ENCODE measurements at regions not wholly inside any gene's neighbourhood (a gene's known extent, or its start where the extent isn't known, plus 50 kb on each side); places are given as distances from the start of the nearest gene placed in this dataset.

- Histone ChIP-seq H4K91ac (replicated peaks; ENCODE audit: insufficient read length, low read length) (no peak overlapping the region), H3K4ac (replicated peaks; ENCODE audit: insufficient read length, low read depth, low read length) (no peak overlapping the region), H3K23me2 (ENCODE audit: low read depth, low read length) (no peaks in the 10 kb centered on the region), H3K14ac (ENCODE audit: insufficient read length) (no peak overlapping the region), H3K79me2 (ENCODE audit: control insufficient read depth in 1 of 2, insufficient read depth in 2 of 2, low read length in 2 of 2) (no peaks in the 10 kb centered on the region), H3K18ac (ENCODE audit: extremely low read depth, low read length) (no peak overlapping the region), H2BK5ac (ENCODE audit: low read depth, low read length) (no peak overlapping the region), H2BK120ac (replicated peaks; ENCODE audit: low read depth, low read length) (no peak overlapping the region), H3K4me2 (ENCODE audit: insufficient read depth in 1 of 2, low read depth in 2 of 2, low read length in 2 of 2) (no peak overlapping the region), H4K8ac (ENCODE audit: extremely low read depth, insufficient read depth, low read length) (no peak overlapping the region), H3K27me3 (replicated peaks in 1 of 4; ENCODE audit: control insufficient read depth in 3 of 4, extremely low read depth in 1 of 4, insufficient read depth in 3 of 4, low read length in 3 of 4) (no peaks in the 10 kb centered on the region), H2BK12ac (ENCODE audit: low read depth, low read length) (no peak overlapping the region), H4K20me1 (replicated peaks in 1 of 2; ENCODE audit: control insufficient read depth in 1 of 2, insufficient read depth in 2 of 2, low read length in 2 of 2) (no peaks in the 10 kb centered on the region), H2AFZ (ENCODE audit: low read length) (no peak overlapping the region), H3K56ac (replicated peaks; ENCODE audit: insufficient read length, low read depth, low read length) (no peak overlapping the region), H2BK15ac (ENCODE audit: low read length) (no peak overlapping the region), H3K9ac (replicated peaks in 1 of 4; ENCODE audit: extremely low read depth in 1 of 4, low read depth in 3 of 4, low read length in 3 of 4) (no peak overlapping the region), H2AK5ac (ENCODE audit: low read depth, low read length) (no peak overlapping the region), H2BK20ac (ENCODE audit: low read length) (no peak overlapping the region), H3K36me3 (ENCODE audit: control insufficient read depth in 2 of 4, insufficient read depth in 4 of 4, low read length in 3 of 4) (no peaks in the 10 kb centered on the region), H3K4me3 (ENCODE audit: extremely low read depth in 1 of 4, insufficient read depth in 2 of 4, low read depth in 3 of 4, low read length in 4 of 4) (no peak overlapping the region), H3K23ac (ENCODE audit: insufficient read length) (no peak overlapping the region), H3K4me1 (replicated peaks in 1 of 4; ENCODE audit: control insufficient read depth in 3 of 4, insufficient read depth in 4 of 4, low read length in 3 of 4) (no peaks in the 10 kb centered on the region), H3K79me1 (ENCODE audit: low read depth, low read length) (no peaks in the 10 kb centered on the region), H3K9me3 (ENCODE audit: insufficient read depth in 2 of 2, low read depth in 1 of 2, low read length in 1 of 2) (no peaks in the 10 kb centered on the region), H3K27ac (ENCODE audit: low read depth, low read length) (no peak overlapping the region), H4K5ac (ENCODE audit: insufficient read length, low read depth, low read length) (no peak overlapping the region)
- ChIA-PET CTCF (ENCODE audit: partially characterized antibody) (no interaction called here), POLR2A (ENCODE audit: partially characterized antibody) (no interaction called here)
- FAIRE-seq, result no peak
- WGBS, 2 experiments (ENCODE audit: extremely low coverage in 1 of 2, insufficient coverage in 1 of 2, insufficient read length in 1 of 2, insufficient replicate concordance in 2 of 2, low coverage in 1 of 2, low lambda C conversion rate in 2 of 2, missing lambda C conversion rate in 1 of 2), result 91% methylated on average over 6 of the region's 6 CpGs; no CpG with 5 or more reads in 1 of the 2 experiments
- no peak for DNase-seq (ENCODE audit: low read depth in 1 of 2, low spot score in 2 of 2)
- TF ChIP-seq SIN3A (conservative IDR thresholded peaks at IDR 0.05 in 1 of 2, IDR thresholded peaks at IDR 0.05 in 1 of 2; ENCODE audit: low read depth in 1 of 2, low read length in 2 of 2), result no peak
- TF ChIP-seq TAF7 (optimal IDR thresholded peaks at IDR 0.05; ENCODE audit: borderline replicate concordance, low read depth, low read length), result no peak
- TF ChIP-seq CREB1 (IDR thresholded peaks at IDR 0.05), result no peak
- TF ChIP-seq JUN (IDR thresholded peaks at IDR 0.05; ENCODE audit: low read depth, low read length), result no peak
- TF ChIP-seq SP1 (IDR thresholded peaks at IDR 0.05; ENCODE audit: low read depth, low read length), result no peak
- TF ChIP-seq TBP (IDR thresholded peaks at IDR 0.05; ENCODE audit: low read depth, low read length), result no peak
- TF ChIP-seq KDM4A (IDR thresholded peaks at IDR 0.05; ENCODE audit: low read depth, low read length, severe bottlenecking), result no peak
- no peak for TF ChIP-seq SRF (IDR thresholded peaks at IDR 0.05; ENCODE audit: low read depth, low read length)
- TF ChIP-seq MAFK (IDR thresholded peaks at IDR 0.05; ENCODE audit: low read depth, low read length), result no peak
- no peak for TF ChIP-seq EZH2 (IDR thresholded peaks at IDR 0.05; ENCODE audit: low read depth, low read length, severe bottlenecking)
- TF ChIP-seq SP2 (IDR thresholded peaks at IDR 0.05; ENCODE audit: low read length), result no peak
- TF ChIP-seq POLR2A (IDR thresholded peaks at IDR 0.05; ENCODE audit: control extremely low read depth in 1 of 2, low read depth in 2 of 2, low read length in 2 of 2), result no peak
- no peak for TF ChIP-seq NANOG (IDR thresholded peaks at IDR 0.05; ENCODE audit: insufficient read depth, low read depth, low read length, poor library complexity, severe bottlenecking)
- no peak for TF ChIP-seq CEBPB (IDR thresholded peaks at IDR 0.05; ENCODE audit: low read depth, low read length)
- TF ChIP-seq PHF8 (conservative IDR thresholded peaks at IDR 0.05; ENCODE audit: low read depth, low read length), result no peak
- TF ChIP-seq KDM1A (IDR thresholded peaks at IDR 0.05; ENCODE audit: borderline replicate concordance, low read length), result no peak
Observed at GRCh38 chr7:26458466-26459145, 166.9 kb downstream of the SNX10 start.
